ENCODE measurements at regions not wholly inside any gene's neighbourhood (a gene's known extent, or its start where the extent isn't known, plus 50 kb on each side); places are given as distances from the start of the nearest gene placed in this dataset.
"Not testable (repeated sequence)": the region's sequence is repeated elsewhere in the genome, so short reads cannot be mapped to it uniquely, and the experiment has no call there.

DNA sequence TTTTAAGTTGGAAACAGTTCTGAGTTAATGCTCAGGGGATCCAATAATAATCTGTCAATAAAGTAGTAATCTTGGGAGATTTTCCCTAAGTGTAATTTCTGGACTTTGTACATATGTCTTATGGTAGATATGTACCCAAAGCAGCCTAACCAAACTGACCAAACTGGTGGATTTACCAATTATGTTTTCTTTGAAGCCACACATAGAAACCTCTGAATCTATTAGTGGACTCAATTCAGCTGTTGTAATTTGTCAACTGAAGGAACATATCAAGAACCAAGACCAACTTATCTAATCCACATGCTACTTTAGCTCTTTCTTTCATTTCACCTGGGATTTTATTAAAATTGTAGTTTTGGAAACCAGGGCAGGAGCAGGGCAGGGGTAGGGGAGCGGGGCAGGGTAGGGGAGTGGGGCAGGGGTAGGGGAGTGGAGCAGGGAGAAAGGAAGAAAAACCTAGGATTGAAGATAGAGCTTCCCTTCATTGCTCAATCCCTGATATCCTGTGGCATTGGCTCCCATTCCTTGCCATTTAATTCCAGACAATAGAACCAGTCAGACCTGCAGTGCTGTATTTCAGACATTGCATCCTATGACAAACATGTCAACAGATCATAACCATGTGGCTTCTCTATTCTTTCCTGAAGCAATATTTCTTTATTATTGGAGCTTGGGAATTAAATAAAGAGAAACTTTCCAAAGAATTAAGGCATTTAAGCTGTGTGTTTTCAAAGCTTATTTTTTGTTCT is 101.8 kb downstream of the NFKBIZ start:
- DNase-seq: no peak

DNA sequence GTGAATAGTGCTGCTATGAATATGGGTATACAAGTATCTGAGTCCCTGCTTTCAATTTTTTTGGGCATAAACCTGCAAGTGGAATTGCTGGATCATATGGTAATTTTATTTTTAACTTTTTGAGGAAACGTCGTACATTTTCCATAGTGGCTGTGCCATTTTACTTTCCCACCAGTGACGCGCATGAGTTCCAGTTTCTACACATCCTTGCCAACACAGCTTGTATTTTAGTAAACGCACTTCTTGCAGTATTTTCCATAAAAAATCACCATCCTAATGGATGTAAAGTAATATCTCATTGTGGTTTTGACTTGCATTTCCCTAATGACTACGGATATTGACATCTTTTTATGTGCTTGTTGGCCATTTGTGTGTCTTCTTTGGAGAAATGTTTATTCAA is 105.0 kb downstream of the NFKBIZ start:
- no peak for DNase-seq

DNA sequence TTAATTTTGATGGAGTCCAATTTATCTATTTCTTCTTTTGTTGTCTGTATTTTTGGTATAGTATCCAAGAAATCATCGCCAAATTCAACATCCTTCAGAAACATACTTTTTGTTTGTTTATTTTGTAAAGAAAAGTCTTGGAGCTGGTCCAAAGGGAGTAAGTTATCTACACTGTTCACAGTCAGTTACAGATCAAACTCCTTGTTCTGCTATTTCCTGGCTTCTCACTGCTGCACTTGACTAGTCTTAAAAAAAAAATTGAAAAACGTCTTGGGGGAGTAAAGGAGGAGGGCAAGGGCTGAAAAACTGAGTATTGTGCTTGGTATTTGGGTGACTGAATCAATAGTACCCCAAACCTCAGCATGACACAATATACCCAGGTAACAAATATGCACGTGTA is 105.6 kb downstream of the NFKBIZ start:
- DNase-seq: no peak

DNA sequence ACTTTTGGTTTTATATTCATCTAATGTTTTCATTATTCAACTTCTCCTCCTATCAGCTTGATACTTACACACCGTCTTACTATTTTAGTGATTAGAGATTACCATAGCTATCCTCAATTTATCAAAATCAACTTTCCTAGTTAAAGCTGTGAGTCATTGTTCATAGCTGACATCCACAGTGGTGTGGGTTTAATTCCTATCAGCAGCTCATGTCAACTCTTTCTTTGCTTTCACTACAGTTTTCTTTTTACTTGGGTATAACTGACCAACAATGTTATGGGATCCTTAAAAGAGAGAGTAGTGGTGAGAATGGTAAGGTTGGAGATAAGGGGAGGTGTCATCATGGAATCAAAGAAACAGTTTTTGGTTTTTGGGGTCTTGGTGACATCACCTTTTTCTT is 112.7 kb downstream of the NFKBIZ start:
- DNase-seq: no peak

DNA sequence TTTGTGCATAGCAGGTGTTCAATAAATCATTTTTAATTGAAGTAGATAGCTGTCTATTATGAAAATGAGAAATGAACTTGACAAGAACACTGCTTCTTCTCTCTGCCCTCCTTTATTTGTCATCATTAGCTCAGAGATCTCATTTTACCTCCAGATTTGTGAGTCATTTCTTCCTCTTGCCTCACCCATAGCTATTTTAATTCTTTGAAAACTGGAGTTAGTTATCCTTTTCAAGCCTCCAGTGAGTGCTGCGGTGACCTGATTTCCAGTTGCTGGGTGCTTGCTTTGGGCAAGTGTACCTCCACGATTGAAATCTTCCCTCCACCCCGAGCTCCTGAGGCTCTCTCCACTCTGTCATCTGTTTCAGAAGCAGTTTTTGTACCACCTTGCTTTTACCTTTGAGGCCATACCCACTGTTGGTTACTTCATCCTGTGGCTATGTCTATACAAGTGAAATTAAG is 114.6 kb downstream of the NFKBIZ start:
- DNase-seq: no peak

DNA sequence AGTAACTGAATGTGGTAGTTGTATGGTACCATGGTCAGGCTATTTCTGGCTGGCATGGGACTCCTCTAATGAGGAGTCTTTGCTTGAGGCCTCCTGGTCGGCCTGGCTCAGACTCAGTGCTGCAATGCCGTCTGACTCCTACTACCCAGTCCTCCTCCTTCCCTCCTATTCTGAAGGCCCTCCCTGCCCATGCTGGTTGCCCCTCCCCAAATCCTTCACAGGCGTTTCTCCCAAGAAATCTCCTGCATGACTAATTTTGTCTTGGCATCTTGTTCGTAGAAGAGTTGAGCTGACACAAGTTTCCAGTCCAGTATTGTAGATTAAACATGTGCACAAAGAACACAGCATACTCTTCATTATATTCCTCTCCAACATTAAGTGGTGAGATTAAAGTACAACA is 115.5 kb downstream of the NFKBIZ start:
- no peak for DNase-seq

DNA sequence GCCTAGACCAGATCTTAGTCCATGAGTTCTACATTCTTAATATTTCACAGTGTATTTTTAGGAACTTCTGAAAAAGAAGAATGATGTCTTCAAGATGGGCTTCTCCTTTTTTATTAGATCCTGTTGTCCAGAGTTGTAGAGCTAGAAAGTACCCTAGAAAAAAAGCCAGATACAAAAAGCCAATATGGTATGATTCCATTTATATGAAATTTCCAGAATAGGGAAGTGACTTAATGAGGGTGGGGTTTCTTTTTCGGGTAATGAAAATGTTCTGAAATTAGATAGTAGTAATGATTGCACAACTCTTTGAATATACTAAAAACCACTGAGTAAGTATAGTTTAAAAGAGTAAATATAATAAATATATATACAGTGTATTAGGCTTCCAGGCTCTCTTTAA is 116.9 kb downstream of the NFKBIZ start:
- DNase-seq: no peak

DNA sequence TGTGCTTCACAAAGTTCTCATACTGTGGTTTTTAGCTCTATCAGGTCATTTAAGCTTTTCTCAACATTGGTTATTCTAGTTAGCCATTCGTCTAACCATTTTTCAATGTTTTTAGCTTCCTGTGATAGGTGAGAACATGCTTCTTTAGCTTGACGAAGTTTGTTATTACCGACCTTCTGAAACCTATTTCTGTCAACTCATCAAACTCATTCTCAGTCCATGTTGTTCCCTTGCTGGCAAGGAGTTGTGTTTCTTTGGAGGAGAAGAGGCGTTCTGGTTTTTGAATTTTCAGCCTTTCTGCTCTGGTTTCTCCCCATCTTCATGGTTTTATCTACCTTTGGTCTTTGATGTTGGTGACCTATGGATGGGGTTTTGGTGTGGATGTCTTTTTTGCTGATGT is 120.9 kb downstream of the NFKBIZ start:
- no peak for DNase-seq

DNA sequence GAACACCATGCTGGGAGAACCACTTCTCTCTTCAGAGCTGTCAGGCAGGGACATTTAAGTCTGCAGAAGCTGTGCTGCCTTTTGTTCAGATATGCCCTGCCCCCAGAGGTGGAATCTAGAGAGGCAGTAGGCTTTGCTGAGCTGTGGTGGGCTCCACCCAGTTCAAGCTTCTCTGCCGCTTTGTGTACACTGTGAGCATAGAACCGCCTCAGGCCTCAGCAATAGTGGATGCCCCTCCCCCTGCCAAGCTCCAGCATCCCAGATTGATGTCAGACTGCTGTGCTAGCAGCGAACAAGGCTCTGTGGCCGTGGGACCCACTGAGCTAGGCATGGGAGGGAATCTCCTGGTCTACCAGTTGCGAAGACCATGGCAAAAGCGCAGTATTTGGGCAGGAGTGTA is 121.6 kb downstream of the NFKBIZ start:
- no peak for DNase-seq

DNA sequence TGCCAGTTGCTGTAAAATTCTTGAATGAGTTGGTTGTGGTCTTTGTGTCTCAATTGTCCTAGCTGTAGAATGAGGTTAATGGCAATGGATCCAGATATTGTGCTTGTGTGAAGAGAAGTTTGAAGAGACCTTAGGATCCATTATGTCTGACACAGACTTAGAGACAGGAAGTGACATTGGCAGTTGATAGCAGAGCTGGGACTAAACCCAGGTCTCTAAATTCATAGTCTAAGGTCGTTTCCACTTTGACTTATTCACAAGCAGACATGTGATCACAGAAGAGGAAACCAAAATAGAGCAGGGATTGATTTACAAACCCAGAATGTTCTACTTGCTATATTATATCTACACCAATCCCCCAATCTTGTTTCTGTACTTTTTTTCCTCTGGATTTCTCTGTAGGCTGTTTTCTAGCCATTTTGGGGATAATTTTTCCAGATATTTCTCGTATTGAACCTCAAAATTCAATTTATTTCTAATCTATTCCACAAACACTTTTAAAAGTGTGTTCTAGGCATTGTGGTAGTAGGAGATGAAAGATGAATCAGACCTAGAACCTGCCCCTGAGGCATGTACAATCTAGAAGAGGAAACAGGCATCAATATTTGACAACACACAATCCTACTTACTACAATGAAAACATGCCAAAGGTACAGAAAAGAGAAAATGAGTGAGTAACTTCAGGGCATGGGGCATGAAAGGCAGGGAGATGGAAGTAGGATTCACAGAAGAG is 123.3 kb downstream of the NFKBIZ start:
- DNase-seq: no peak

DNA sequence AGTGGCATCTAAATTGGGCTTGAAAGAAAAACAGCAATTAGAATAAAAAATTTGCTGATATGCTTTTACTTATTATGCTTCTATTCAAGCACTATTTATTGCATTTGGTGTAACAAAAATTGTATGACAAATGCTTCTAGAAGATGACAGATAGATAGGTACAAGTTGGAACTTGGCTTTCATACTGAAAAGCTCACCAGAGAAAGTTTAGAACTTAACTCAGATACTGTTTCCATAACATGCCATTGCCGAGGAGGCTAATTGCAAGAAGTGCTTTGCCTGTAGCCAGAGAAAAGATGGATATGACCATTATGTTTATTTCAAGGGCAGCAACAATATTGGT is 123.8 kb downstream of the NFKBIZ start:
- no peak for DNase-seq

DNA sequence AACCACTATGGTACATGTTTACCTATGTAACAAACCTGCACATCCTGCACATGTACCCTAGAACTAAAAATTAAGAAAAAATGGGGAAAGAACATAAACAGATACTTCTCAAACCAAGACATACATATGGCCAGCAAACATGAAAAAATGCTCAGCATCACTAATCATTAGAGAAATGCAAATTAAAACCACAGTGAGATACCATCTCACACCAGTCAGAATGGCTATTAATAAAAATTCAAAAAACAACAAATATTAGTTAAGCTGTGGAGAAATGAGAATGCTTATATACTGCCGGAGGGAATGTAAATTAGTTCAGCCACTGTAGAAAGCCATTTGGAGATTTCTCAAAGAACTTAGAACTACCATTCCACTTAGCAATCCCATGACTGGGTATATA is 126.1 kb downstream of the NFKBIZ start:
- DNase-seq: not testable (repeated sequence)

DNA sequence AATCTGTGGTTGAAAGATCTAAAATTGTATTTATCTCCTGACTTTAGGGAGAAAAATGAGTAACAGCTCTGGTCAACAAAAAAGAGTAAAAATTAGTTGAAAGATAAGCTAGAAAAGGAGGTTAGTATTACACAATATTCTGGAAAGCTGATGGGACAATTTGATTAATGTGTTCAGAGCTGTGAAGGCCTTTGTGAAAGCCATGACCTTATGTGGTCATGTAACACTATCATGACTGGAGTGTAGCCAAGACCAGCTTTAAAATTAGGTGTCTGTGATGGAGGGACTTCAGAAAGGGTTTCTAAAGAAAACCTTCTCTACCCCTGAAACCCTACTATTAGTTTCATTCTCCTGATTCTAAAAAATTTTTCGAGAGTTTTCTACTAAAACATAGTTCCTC is 127.2 kb downstream of the NFKBIZ start:
- peak; percentile 17 for DNase-seq

DNA sequence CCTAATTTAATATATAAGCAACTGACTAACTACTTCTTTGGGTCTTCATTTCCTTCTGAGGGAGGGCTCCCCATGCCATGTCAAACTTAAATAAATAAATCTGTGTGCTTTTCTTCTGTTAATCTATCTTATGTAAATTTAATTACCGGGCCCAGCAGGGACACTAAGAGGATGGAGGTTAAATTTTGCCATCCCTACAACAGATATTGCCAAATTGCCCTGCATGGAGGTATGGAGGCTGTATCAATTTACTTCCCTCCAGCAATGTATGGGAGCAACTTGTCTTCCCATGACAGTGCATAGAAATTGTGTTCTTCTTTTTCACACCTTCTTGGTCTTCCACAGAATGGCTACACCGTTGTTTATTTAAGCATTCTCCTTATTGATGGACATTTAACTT is 129.0 kb downstream of the NFKBIZ start:
- no peak for DNase-seq

DNA sequence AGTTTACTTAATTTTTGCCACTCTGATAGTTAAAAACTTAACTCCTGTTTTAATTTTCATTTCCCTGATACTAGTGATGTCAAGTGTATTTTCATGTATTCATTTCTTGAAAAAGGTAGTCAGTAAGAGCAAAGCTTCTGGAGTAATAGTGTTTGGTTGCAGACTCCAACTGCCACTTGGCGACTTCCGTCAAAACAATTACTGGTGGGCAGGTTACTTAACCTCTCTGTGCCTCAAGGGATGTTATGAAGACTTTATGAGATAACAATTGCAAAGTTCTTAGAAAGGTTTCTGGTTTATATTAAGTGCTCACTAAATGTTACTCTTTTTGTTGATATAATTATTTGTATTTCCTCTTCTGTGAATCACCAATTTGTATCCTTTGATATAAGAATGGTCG is 129.7 kb downstream of the NFKBIZ start:
- DNase-seq: no peak

DNA sequence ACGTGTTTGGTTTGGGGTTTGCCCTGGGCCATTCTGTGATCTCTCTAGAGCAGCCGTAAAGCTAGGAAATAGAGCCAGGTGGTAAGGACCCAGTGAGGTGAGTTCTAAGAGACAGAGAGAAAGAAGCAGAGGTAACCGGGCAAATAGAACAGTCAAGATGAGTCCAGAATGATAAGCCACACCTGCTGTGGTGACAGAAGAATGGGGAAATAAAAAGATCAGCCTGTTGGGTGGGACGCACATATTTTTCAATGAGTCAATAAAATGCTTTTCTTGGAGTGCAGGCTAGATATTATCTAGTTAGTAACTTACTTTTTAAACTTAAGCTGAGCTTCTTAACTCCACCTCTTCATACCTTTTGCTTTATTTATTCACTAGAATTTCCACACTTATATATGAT is 135.0 kb downstream of the NFKBIZ start:
- DNase-seq: no peak

DNA sequence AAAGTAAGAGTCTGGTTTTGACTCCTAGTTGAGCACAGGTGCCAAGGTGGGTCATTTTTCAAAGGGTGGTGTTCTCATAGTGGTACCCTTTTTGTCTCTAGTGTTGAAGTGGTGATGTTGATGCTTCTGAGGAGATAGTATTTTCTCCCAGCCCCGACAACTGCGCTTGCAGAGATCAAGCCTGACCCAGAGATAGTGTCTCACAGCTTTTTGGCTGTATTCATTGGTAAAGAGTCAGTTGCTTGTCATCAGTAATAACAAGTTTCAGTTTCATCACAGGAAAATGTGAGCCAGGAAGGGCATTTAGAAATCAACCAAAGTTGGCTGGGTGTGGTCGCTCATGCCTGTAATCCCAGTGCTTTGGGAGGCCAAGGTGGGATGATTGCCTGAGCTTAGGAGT is 139.3 kb downstream of the NFKBIZ start:
- DNase-seq: no peak

DNA sequence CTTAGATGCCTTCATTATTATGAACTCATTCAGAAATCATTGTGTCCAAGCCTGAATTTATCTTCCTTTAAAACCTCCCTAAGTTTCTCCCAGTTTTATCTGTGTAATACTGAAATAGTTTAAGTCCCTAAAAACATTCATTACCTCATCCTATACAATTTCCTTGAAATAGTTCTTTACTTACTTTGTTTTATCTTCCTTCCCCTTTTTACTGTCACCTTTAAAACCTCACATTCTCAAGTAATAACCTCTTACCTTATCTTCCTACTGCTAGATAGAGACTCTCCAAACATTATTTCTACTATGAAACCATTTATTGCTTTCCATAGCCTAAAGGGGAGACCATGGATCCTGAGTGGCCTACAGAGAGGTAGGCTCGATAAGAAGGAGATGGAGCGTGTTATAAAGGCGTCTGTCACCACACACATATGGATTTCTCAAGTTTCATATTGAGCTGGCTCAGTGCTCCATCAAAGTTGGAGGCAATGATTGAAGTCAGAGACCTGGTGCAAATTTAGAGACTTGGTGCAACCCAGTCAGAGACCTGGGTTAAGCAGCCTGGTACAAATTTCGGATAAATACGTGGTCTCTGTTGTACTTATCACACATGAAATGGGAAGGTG is 140.4 kb downstream of the NFKBIZ start:
- no peak for DNase-seq

DNA sequence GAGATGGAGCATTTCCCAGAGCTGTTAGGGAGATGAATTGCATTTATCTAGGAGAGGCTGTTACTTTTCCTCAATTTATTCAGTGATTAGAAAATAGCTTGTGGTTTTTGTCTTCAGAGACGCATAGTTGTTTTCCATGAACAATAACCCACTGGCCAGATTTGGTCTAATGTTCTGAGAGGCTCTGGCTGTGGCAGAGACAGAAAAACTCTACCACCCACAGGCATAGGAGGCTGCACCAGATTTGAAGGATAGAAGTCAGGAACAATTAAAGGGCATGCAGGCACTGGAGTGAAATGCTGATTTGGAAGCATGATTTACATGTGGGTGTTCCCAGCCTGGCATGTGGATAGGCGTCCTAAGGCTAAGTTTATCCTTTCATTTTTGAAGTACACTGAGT is 143.5 kb downstream of the NFKBIZ start:
- no peak for DNase-seq

DNA sequence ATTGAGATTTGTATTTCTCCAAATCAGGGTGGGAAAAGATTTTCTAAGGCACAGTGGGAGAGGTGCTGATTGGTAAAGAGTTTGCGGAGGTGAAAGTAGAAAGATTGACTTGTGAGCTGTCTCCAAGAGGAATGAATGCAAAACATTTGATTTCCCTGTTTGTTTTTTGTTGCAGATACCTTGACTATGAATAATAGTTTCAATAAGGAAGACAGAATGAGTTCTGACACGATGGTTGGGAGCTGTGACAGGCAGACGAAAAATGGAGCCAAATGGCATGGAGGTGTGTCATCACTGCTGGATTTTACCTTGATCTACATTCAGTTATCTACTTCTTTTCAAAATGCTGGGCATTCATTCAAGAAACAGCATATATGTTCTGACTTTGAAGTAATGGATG is 145.1 kb downstream of the NFKBIZ start:
- DNase-seq: no peak

DNA sequence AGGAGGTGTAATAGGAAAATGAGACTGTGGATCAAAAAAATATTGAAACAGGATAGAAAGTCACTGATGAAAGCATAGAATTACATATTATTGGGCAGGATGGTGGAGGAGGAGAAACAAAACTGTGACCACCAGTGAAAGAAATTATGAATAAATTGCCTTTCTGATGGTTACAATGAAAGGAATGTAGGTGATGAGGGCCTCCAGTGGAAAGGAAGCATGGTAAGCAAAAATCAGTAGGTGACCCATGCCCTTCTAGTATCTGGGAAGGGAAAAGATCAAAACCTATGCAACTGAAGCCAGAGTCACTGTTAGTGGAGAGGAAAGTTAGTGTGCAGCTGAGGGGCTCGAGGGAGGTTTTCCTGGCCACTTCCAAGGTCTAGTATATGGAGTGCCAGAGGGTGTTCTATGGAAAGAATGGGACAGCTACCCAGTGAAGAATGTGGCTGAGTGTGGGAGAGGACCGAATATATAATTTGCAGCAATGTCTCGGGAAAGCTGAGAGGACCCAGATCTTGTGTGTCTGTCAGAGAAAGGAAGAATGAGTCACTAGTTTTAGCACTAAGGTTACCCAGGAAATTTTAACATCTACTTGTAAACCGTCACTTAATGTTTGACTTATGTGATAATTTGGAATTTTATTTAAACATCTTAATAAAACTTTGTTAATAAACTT is 146.2 kb downstream of the NFKBIZ start:
- DNase-seq: no peak

DNA sequence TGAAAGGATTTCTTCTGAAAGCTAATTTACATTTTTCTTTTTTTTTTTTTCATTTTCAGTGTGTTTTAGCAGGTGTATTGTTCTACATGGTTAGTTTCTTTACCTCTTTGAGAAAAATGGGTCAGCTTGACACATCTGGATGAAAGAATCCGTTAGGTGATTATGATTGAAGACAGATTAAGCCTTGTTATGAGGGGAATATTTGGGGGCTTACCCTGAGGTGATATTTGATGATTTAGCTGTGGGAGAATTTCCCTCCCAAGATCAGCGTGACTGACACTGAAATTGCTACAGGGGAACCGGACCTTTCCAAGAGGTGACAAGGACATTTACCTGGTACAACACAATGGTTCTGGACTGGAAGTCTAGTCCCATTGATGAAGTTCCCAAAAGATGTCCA is 147.5 kb downstream of the NFKBIZ start:
- no peak for DNase-seq

DNA sequence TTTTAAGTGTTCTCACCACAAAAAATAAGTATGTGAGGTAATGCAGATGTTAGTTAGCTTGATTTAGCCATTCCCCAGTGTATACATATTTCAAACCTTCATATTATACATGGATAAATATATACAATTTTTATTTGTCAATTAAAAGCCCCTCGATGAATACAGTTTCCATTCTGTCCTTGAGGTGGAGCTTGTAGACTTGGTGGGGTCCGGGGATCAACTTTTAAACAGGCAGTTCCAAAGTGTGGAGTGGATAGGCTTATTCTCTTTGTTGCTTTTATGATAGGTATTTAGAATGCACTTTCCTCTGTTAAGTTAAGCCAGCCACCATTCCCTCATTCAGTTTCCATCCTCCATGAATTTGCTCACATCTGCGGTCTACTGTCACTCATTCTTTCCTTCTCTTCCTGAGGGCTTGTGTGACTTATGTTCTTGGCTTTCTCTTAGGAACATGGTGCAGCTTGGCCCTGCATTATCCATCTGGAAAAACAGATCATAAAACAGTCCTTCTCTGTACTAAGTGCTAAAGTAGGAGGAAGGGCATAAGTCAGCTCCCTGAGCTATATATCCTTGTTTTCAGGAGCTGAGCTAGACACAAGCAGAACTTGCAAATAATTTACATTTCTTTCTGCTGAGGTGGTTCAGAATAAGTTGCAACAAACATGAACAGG is 149.1 kb downstream of the NFKBIZ start:
- DNase-seq: no peak
